Panc1 (cell line): ENCODE measurements at regions not wholly inside any gene's neighbourhood (a gene's known extent, or its start where the extent isn't known, plus 50 kb on each side); places are given as distances from the start of the nearest gene placed in this dataset.

Source experiments
- ATAC-seq: fragments of 200-7000 bp; cut with Tn5 transposase; 2 replicates; pipeline ENCODE4 v1.9.1; 2020; ENCODE audit warnings: mild to moderate bottlenecking, moderate library complexity
- BruUV-seq: library from RNA; stranded (reverse); fragments of 400-500 nt; replicated peaks from 2 replicates; lab custom pipeline; 2021; lab: Mats Ljungman, UMichigan
- CTCF ChIA-PET: fragments of 300-600 bp; sonication (Branson Sonifier 250); formaldehyde crosslinking; loops from one replicate; lab custom pipeline; 2022; ENCODE audit warnings: antibody characterized with exemption; lab: Charles Lee
- POLR2A ChIA-PET: fragments of 300-600 bp; sonication (Branson Sonifier 250); formaldehyde crosslinking; loops from one replicate; lab custom pipeline; 2022; ENCODE audit warnings: antibody characterized with exemption; lab: Charles Lee
- DNase-seq: peaks from one replicate; pipeline ENCODE4 v3.0.0-alpha.2; 2010; ENCODE audit warnings: low read depth, low spot score
- H3K27ac ChIP-seq: 2 replicates; pipeline ENCODE4 v1.5.1; 2011; ENCODE audit warnings: mild to moderate bottlenecking, low read length, inconsistent platforms
- H3K27me3 ChIP-seq: fragments of 200-500 bp; sonication (Bioruptor generic); 2 replicates; pipeline ENCODE4 v1.6.0; 2014; ENCODE audit warnings: low read length, inconsistent platforms; ENCODE audit not compliant: control insufficient read depth, insufficient read depth
- H3K36me3 ChIP-seq: fragments of 200-500 bp; sonication (Bioruptor generic); 2 replicates; pipeline ENCODE4 v1.5.1; 2014; ENCODE audit warnings: inconsistent platforms, mild to moderate bottlenecking, low read length, moderate library complexity; ENCODE audit not compliant: control insufficient read depth, insufficient read depth
- H3K4me1 ChIP-seq: 2 replicates; pipeline ENCODE4 v1.5.1; 2011; ENCODE audit warnings: inconsistent platforms, mild to moderate bottlenecking, low read length, moderate library complexity; ENCODE audit not compliant: control insufficient read depth, insufficient read depth
- H3K4me3 ChIP-seq, 2 experiments: 2 replicates each; pipeline ENCODE4 v1.5.1; 2011 to 2012; ENCODE audit warnings: low read depth in 2 of 2, low read length in 2 of 2, mild to moderate bottlenecking in 2 of 2, inconsistent platforms in 1 of 2, moderate library complexity in 1 of 2
- H3K9me3 ChIP-seq: fragments of 200-500 bp; sonication (Bioruptor generic); 2 replicates; pipeline ENCODE4 v1.5.1; 2014; ENCODE audit warnings: low read depth, mild to moderate bottlenecking, inconsistent platforms, low read length, moderate library complexity; ENCODE audit not compliant: control insufficient read depth, insufficient read depth
- CTCF ChIP-seq: fragments of 450-650 bp; IDR thresholded peaks from 2 replicates; pipeline ENCODE4 v1.5.1; 2017; ENCODE audit warnings: mild to moderate bottlenecking
- POLR2AphosphoS5 ChIP-seq: IDR thresholded peaks from 2 replicates; pipeline ENCODE4 v1.6.1; 2012; ENCODE audit warnings: mild to moderate bottlenecking, low read depth, low read length, moderate library complexity
- REST ChIP-seq, 2 experiments: IDR thresholded peaks; 2 replicates each; pipeline ENCODE4 v1.6.1; 2011 to 2012; ENCODE audit warnings: low read depth in 2 of 2, control low read depth in 1 of 2, low read length in 1 of 2, mild to moderate bottlenecking in 1 of 2, moderate library complexity in 1 of 2; ENCODE audit not compliant: insufficient read depth in 1 of 2
- SIN3A ChIP-seq: IDR thresholded peaks from 2 replicates; pipeline ENCODE4 v1.6.1; 2012; ENCODE audit warnings: low read depth, mild to moderate bottlenecking, low read length, moderate library complexity, borderline replicate concordance; ENCODE audit not compliant: insufficient read depth
- TCF7L2 ChIP-seq: IDR thresholded peaks from 2 replicates; pipeline ENCODE4 v1.6.1; 2011; ENCODE audit warnings: mild to moderate bottlenecking, low read depth, low read length, inconsistent platforms
- in situ Hi-C: cut with HindIII; loops from 2 replicates; pipeline ENCODE4 v1.10.0; 2016; ENCODE audit warnings: low sequenced_read_pairs, low pct_unique_long_range_greater_than_20kb
- intact Hi-C: fragments of 100-400 bp; cut with micrococcal nuclease; formaldehyde crosslinking; loops from one replicate; pipeline ENCODE4 v1.10.0; 2022; ENCODE audit not compliant: unreplicated experiment

- intact Hi-C loops (no loop called here), in situ Hi-C loops (no loop called here)
- Histone ChIP-seq H3K4me1 (no peaks in the 10 kb centered on the region), H3K9me3 (peaks cover 72% of the 10 kb centered on the region), H3K27me3 (no peaks in the 10 kb centered on the region), H3K36me3 (no peaks in the 10 kb centered on the region; the same call in 1 of the 2 replicates), H3K27ac (no peak overlapping the region), H3K4me3 (no peak overlapping the region)
- no peak for ATAC-seq
- DNase-seq = no peak
- POLR2A ChIA-PET = no interaction called here
- BruUV-seq = no TSS peak
- no peak for TF ChIP-seq REST (IDR thresholded peaks at IDR 0.05; ENCODE audit: insufficient read depth in 1 of 2, low read depth in 2 of 2, low read length in 1 of 2)
- no peak for TF ChIP-seq CTCF
- TF ChIP-seq TCF7L2 = no peak
- TF ChIP-seq SIN3A = no peak
- no peak for TF ChIP-seq POLR2AphosphoS5
- CTCF ChIA-PET = no interaction called here
Observed at GRCh38 chr15:25058080-25058785, 103.4 kb downstream of the SNRPN start.

GRCh38 chr15:25059698-25060471, 105.1 kb downstream of the SNRPN start:
- no peaks in the 10 kb centered on the region; the same call in 1 of the 2 replicates for H3K36me3 ChIP-seq
- BruUV-seq = no TSS peak
- H3K4me3 ChIP-seq = no peak overlapping the region
- no peak overlapping the region for H3K27ac ChIP-seq
- ChIA-PET CTCF (no interaction called here), POLR2A (no interaction called here)
- intact Hi-C loops = no loop called here
- DNase-seq = no peak
- H3K9me3 ChIP-seq = peaks cover 68% of the 10 kb centered on the region
- H3K27me3 ChIP-seq = no peaks in the 10 kb centered on the region
- in situ Hi-C loops = no loop called here
- H3K4me1 ChIP-seq = no peaks in the 10 kb centered on the region
- no peak for ATAC-seq
- TF ChIP-seq SIN3A (no peak), REST (IDR thresholded peaks at IDR 0.05; ENCODE audit: insufficient read depth in 1 of 2, low read depth in 2 of 2, low read length in 1 of 2) (no peak), POLR2AphosphoS5 (no peak), TCF7L2 (no peak), CTCF (no peak)
